Medulla oblongata (tissue), 1 donor: ENCODE measurements at regions not wholly inside any gene's neighbourhood (a gene's known extent, or its start where the extent isn't known, plus 50 kb on each side); places are given as distances from the start of the nearest gene placed in this dataset.

Experiments used
- DNase-seq: peaks from one replicate; pipeline ENCODE4 v3.0.0-alpha.2; 2015; ENCODE audit errors: extremely low spot score

DNA sequence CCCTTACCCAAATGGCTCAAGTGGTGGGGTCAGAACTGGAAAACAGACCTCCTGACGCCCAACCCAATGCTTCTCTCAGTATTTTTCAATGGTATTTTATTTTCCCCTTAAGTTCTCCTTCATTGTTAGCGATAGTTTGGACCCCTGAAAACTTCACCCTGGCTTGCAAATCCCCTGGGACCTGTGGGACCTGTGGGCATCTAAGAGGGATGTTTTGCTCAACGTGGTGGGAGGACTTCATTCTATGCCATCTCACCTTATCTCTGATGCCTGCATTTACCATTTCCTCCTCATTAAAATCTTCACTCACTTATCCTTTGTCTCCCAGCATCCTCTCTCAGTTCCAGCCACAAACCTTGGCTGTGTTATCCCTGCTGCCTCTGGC, 59.4 kb upstream of the GZMB start:
- DNase-seq: no peak

DNA sequence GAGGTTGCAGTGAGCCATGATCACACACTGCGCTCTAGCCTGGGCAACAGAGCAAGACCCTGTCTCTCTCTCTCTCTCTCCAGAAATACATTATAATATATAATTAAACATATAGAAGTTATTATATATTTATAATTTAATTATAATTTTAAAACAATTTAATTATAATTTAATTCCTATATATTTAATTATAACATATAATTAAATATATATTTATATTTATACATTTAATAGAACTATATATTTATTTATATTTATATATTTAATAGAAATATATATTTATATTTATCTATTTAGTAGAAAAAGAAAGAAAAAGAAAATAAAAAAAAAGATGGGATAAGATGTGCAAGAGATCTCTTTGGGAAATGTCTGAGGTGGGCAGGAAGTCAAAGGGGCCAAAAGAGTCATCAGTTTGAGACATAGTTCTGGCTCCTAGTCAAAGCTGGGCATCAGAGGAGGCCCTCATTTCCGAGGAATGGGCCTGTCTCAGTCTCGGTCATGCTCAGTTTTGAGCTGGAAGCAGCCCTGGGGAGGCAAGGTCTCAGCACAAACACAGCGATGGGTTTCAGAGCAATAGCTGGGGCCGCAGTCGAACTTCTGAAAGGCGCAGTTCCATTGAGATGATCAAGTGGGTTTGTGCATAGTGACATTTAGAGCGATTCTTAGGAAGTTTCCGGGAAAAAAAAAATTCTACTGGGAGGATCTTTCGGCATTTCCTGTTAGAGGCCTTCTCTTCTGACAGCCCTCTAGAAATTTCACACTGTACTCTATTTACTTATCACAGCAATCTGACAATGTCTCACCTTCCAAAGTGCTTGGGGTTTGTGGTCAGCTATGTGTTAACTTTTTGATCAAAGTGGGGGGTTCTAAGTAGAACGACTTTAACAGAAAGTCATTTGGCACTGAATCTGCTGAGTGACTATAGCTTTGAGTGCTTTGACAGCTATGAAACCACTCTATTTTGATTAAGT, 58.7 kb upstream of the GZMB start:
- DNase-seq: no peak

DNA sequence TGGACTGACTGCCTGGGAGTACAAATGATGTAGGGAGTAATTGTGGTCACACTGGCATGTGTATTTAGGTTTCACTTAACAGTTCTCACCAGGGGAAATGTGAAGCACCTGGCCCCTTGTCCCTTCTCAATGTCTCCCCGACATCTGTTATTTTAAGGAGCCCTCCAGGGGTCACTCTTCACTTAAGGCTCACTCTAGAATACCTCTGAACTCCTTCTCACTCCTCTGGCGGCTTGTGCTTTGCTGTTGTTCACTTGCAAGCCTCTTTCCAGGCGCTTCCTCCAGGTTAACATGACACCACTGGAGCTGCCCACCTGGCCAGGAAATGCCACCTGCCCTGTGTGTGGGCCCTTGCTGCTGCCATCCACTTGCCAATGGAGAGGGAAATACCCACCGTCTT, 56.5 kb upstream of the GZMB start:
- DNase-seq: no peak

DNA sequence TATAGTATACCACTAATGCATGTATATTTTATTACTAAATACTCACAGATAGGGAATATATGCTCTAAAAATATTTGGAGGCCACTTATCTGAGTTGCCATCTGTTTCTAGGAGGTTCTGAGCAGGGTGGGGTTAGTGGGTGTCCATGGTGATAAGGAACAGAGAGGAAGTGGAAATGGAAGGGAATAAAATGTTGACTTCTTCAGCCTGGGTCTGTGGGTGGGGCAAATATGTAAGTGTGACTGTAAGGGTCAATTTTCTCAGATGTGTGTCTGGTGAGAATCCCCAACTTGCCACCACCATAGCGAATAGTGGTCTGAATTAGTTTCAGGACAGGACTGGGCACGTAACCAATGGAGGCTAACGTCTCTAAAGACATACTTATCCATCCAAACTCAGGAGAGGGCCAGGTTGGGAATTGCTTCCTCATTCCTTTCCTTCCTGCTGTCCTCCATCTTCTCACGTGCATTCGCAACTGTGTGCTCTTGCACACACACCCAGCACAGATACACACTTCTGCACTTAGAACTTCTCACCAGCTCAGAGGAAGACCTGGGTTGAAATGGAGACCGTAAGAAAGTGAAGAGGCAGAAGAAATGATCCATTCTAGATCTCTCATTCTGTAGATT, 54.2 kb upstream of the GZMB start:
- DNase-seq: no peak
